H1 (cell line): ENCODE measurements at regions not wholly inside any gene's neighbourhood (a gene's known extent, or its start where the extent isn't known, plus 50 kb on each side); places are given as distances from the start of the nearest gene placed in this dataset.

ENCODE experiments used
- CREB1 ChIP-seq: IDR thresholded peaks from 2 replicates; pipeline ENCODE4 v1.6.1; 2012; ENCODE audit warnings: inconsistent platforms
- SIX5 ChIP-seq: IDR thresholded peaks from 2 replicates; pipeline ENCODE4 v1.6.1; 2011; ENCODE audit warnings: mild to moderate bottlenecking, low read depth, low read length

DNA sequence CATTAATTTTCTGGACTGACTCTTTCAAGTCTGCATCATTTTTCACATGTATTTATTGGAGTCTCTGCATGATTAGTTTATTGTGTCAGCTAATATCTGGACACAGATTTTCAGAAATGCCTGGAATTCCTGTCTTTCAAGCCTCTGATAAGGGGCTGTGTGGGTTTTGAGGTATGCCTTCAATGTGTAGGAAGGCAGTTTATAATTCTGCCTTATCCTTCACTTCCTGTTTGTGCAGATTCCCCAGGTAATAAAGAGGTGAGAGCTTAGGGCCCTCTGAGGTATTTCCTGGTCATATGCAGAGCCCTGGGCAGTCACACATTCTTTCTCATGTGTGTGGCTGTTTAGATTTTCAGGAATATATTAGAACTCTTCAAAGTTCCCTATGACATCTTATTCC lies 79.4 kb upstream of the PRKCQ start (continued):
- TF ChIP-seq SIX5 (no peak), CREB1 (no peak)
- TF ChIP-seq, all 59 proteins: peak for 0
